ENCODE measurements at regions not wholly inside any gene's neighbourhood (a gene's known extent, or its start where the extent isn't known, plus 50 kb on each side); places are given as distances from the start of the nearest gene placed in this dataset.
"Not testable (repeated sequence)": the region's sequence is repeated elsewhere in the genome, so short reads cannot be mapped to it uniquely, and the experiment has no call there.

DNA sequence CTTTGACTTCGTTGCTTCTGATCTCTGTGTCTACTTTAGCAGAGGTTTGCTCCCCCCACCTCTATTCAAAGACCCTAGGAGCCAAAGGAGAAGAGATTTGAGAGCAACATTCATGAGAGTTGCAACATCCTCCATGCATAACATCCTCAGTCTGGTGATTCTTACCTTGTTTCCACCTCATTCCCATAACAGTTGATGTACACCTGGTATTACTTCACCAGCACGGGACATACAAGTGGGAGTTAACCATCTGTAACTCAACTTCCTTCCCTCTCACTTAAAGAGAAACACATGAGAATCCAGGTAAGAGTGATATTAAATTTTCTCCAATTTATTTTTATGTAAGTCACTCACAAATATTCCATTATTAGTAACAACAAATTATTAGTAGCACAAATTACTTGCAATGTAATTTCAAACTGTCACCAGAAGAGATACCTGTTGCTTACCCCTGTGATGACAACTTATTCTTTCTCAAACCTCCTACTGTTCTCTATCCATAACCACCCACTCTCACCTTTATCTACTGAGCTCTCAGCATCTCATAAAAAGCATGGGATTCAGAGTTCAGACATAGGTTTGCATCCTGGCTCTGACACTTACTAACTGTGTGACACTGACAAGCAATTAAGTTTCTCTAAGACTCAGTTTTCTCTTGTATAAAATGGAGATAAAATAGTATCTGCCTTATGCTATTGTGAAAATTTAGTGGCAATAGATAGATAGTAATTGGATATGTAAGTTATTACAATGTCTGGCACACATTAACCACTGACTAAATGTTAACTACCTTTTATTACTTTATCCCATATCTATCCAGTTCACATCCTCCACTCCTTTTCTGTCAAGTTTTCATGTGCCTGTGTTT, 184.6 kb upstream of the SRD5A2 start:
- H3K36me3 Mint-ChIP-seq (ENCODE audit: low read depth) = no peaks in the 10 kb centered on the region
- no peaks in the 10 kb centered on the region for H3K4me1 Mint-ChIP-seq (ENCODE audit: low read depth)
- peaks cover 2% of the 10 kb centered on the region for H3K27me3 Mint-ChIP-seq
- no peak overlapping the region for H3K4me3 Mint-ChIP-seq
- no peak overlapping the region for H3K27ac Mint-ChIP-seq
- DNase-seq = no peak
- no peaks in the 10 kb centered on the region for H3K9me3 Mint-ChIP-seq

DNA sequence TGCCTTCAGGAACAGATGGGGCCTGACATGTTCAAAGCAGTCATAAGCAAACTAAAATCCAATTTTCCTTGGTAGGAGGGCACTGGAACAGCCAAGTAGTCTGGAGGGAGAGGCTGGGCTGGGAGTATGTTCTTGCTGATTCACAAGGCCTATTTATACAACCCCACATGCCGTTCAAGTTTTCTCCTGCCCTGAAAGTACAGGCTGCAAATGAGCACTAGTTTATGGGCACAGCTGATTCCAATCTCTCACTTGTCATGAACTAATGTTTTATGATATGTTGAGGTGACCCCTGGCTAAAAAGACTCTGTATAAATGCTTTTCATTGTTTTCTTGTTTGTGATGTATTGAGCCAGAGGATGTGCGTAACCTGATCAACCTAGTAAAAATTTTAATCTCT, 183.4 kb upstream of the SRD5A2 start:
- Mint-ChIP-seq H3K27ac (no peak overlapping the region), H3K27me3 (peaks cover 2% of the 10 kb centered on the region), H3K4me1 (ENCODE audit: low read depth) (no peaks in the 10 kb centered on the region), H3K36me3 (ENCODE audit: low read depth) (no peaks in the 10 kb centered on the region), H3K9me3 (no peaks in the 10 kb centered on the region), H3K4me3 (no peak overlapping the region)
- DNase-seq = no peak

GRCh38 chr2:31762085-31762484, 181.3 kb upstream of the SRD5A2 start:
- no peak overlapping the region for H3K27ac Mint-ChIP-seq
- H3K27me3 Mint-ChIP-seq = peaks cover 2% of the 10 kb centered on the region
- H3K4me3 Mint-ChIP-seq = no peak overlapping the region
- no peak for DNase-seq
- H3K9me3 Mint-ChIP-seq = no peaks in the 10 kb centered on the region
- no peaks in the 10 kb centered on the region for H3K4me1 Mint-ChIP-seq (ENCODE audit: low read depth)
- H3K36me3 Mint-ChIP-seq (ENCODE audit: low read depth) = no peaks in the 10 kb centered on the region

DNA sequence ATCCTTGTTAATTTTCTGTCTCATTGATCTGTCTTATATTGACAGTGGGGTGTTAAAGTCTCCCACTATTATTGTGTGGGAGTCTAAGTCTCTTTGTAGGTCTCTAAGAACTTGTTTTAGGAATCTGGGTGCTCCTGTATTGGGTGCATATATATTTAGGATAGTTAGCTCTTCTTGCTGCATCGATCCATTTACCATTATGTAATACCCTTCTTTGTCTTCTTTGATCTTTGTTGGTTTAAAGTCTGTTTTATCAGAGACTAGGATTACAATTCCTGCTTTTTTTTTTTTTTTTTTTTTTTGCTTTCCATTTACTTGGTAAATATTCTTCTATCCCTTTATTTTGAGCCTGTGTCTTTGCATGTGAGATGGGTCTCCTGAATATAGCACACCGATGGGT, 176.6 kb upstream of the SRD5A2 start:
- not testable (repeated sequence) for DNase-seq; H3K27me3 Mint-ChIP-seq; H3K4me3 Mint-ChIP-seq; H3K36me3 Mint-ChIP-seq (ENCODE audit: low read depth); H3K27ac Mint-ChIP-seq; H3K9me3 Mint-ChIP-seq; H3K4me1 Mint-ChIP-seq (ENCODE audit: low read depth)

- not testable (repeated sequence) for H3K4me3 Mint-ChIP-seq; H3K4me1 Mint-ChIP-seq (ENCODE audit: low read depth); H3K36me3 Mint-ChIP-seq (ENCODE audit: low read depth); H3K27me3 Mint-ChIP-seq; DNase-seq; H3K27ac Mint-ChIP-seq
- H3K9me3 Mint-ChIP-seq = peaks cover 11% of the 10 kb centered on the region
These were observed 168.0 kb upstream of the SRD5A2 start for GRCh38 chr2:31748746-31749145.

- peaks cover 8% of the 10 kb centered on the region for H3K9me3 Mint-ChIP-seq
- H3K27me3 Mint-ChIP-seq = peaks cover 9% of the 10 kb centered on the region
- H3K36me3 Mint-ChIP-seq (ENCODE audit: low read depth) = peaks cover 3% of the 10 kb centered on the region
- H3K27ac Mint-ChIP-seq = no peak overlapping the region
- H3K4me1 Mint-ChIP-seq (ENCODE audit: low read depth) = no peaks in the 10 kb centered on the region
- no peak overlapping the region for H3K4me3 Mint-ChIP-seq
- DNase-seq = no peak
These were observed 167.3 kb upstream of the SRD5A2 start for GRCh38 chr2:31748041-31748440.

DNA sequence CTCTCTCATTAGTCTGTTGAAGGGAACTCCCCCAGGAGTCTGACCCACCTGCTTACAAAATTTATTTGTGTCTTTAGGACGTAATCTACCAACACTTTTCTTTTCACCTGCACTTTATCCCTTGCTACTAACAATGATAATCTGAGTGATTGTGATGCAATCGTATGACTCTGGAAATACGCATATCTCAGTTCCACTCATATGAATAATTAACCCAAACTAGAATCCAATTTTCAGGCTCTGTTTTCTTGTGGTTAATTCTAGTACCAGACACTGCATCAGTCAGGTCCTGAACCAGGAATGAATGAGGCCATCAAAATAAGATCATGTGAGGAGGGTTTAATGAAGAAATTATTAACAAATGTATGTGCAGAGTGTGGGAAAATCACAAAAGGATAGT, 158.4 kb upstream of the SRD5A2 start:
- H3K27ac Mint-ChIP-seq = no peak overlapping the region
- H3K9me3 Mint-ChIP-seq = no peaks in the 10 kb centered on the region
- no peak for DNase-seq
- no peaks in the 10 kb centered on the region for H3K4me1 Mint-ChIP-seq (ENCODE audit: low read depth)
- no peak overlapping the region for H3K4me3 Mint-ChIP-seq
- peaks cover 4% of the 10 kb centered on the region for H3K27me3 Mint-ChIP-seq
- H3K36me3 Mint-ChIP-seq (ENCODE audit: low read depth) = no peaks in the 10 kb centered on the region

DNA sequence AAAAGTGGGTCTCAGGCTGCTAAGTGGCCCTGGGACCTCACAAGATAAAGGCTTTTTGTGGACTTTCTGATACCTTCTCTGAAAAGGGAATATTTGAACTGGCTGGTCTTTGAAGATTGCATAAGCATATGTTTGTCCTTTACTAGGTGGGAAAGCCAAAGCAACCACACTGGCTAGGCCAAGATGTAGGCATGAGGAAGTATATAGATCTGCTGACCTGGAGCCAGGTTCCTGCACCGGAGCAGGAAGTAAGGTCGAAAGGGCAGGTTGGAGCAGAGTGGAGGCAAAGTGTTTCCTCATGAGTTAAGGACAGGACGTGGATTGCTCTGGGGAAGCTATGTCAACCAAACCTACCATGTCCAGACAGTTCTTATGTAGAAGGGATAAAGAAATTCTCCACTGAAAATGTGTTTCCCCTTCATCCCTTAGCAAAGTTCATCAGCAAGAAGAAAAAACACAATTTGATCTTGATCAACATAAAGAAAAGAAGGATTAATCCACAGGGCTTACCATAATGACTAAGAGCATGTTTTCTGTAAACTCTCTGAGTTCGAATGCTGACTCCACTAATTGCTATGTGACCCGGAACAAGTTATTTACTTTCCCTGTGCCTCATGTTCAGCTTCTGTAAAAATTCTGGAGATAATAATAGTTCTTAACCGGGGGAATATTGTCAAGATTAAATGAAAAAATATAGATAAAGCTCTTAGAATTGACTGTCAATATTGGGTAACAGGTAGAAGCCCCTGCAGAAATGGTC, 156.1 kb upstream of the SRD5A2 start:
- peaks cover 8% of the 10 kb centered on the region for H3K9me3 Mint-ChIP-seq
- H3K27me3 Mint-ChIP-seq = peaks cover 2% of the 10 kb centered on the region
- no peak overlapping the region for H3K27ac Mint-ChIP-seq
- no peaks in the 10 kb centered on the region for H3K4me1 Mint-ChIP-seq (ENCODE audit: low read depth)
- H3K36me3 Mint-ChIP-seq (ENCODE audit: low read depth) = no peaks in the 10 kb centered on the region
- DNase-seq = no peak
- H3K4me3 Mint-ChIP-seq = no peak overlapping the region

DNA sequence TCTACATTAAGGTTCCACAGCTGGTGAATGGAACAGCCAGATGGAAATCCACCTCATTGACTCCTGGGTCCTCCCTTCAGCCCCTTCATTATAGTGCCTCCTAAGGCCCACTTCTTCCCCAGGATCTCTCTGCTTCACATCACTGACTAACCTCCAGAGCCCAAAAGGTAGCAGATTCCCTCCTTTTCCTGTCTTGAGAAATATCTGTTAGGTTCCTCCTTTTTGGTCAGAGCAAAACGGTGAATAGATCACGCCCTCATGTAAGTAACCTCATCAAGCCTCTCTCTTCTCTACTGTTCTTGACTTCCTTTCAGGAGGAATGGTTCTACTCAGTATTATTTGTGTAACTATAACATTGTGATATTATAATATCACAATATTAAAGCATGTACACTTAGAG, 155.0 kb upstream of the SRD5A2 start:
- Mint-ChIP-seq H3K27me3 (peaks cover 2% of the 10 kb centered on the region), H3K4me3 (no peak overlapping the region), H3K27ac (no peak overlapping the region), H3K4me1 (ENCODE audit: low read depth) (no peaks in the 10 kb centered on the region), H3K36me3 (ENCODE audit: low read depth) (no peaks in the 10 kb centered on the region), H3K9me3 (peaks cover 8% of the 10 kb centered on the region)
- no peak for DNase-seq

- Mint-ChIP-seq H3K4me1 (ENCODE audit: low read depth) (no peaks in the 10 kb centered on the region), H3K9me3 (peaks cover 11% of the 10 kb centered on the region), H3K27ac (no peak overlapping the region), H3K4me3 (no peak overlapping the region), H3K36me3 (ENCODE audit: low read depth) (no peaks in the 10 kb centered on the region), H3K27me3 (peaks cover 12% of the 10 kb centered on the region)
- no peak for DNase-seq
These were observed 148.8 kb upstream of the SRD5A2 start for GRCh38 chr2:31729442-31730092.

GRCh38 chr2:31729065-31729439, 148.3 kb upstream of the SRD5A2 start:
- Mint-ChIP-seq H3K27me3 (peaks cover 12% of the 10 kb centered on the region), H3K9me3 (peaks cover 11% of the 10 kb centered on the region), H3K27ac (no peak overlapping the region), H3K36me3 (ENCODE audit: low read depth) (no peaks in the 10 kb centered on the region), H3K4me1 (ENCODE audit: low read depth) (no peaks in the 10 kb centered on the region), H3K4me3 (no peak overlapping the region)
- DNase-seq = no peak

GRCh38 chr2:31728406-31729064, 147.8 kb upstream of the SRD5A2 start:
- no peak overlapping the region for H3K27ac Mint-ChIP-seq
- H3K4me1 Mint-ChIP-seq (ENCODE audit: low read depth) = no peaks in the 10 kb centered on the region
- no peak overlapping the region for H3K4me3 Mint-ChIP-seq
- peaks cover 11% of the 10 kb centered on the region for H3K9me3 Mint-ChIP-seq
- H3K27me3 Mint-ChIP-seq = peaks cover 12% of the 10 kb centered on the region
- H3K36me3 Mint-ChIP-seq (ENCODE audit: low read depth) = no peaks in the 10 kb centered on the region
- no peak for DNase-seq

- peaks cover 3% of the 10 kb centered on the region for H3K9me3 Mint-ChIP-seq
These were observed 145.7 kb upstream of the SRD5A2 start for GRCh38 chr2:31726457-31726856.

GRCh38 chr2:31725444-31725843, 144.7 kb upstream of the SRD5A2 start:
- Mint-ChIP-seq H3K4me1 (ENCODE audit: low read depth) (no peaks in the 10 kb centered on the region), H3K27me3 (peaks cover 10% of the 10 kb centered on the region), H3K9me3 (peaks cover 3% of the 10 kb centered on the region), H3K4me3 (no peak overlapping the region), H3K27ac (no peak overlapping the region), H3K36me3 (ENCODE audit: low read depth) (no peaks in the 10 kb centered on the region)
- no peak for DNase-seq

More at GRCh38 chr2:31726457-31726856, 145.7 kb upstream of the SRD5A2 start:
- H3K27me3 Mint-ChIP-seq = peaks cover 10% of the 10 kb centered on the region
- no peak overlapping the region for H3K27ac Mint-ChIP-seq
- no peaks in the 10 kb centered on the region for H3K4me1 Mint-ChIP-seq (ENCODE audit: low read depth)
- DNase-seq = no peak
- H3K36me3 Mint-ChIP-seq (ENCODE audit: low read depth) = no peaks in the 10 kb centered on the region
- no peak overlapping the region for H3K4me3 Mint-ChIP-seq
